ENCODE measurements at regions not wholly inside any gene's neighbourhood (a gene's known extent, or its start where the extent isn't known, plus 50 kb on each side); places are given as distances from the start of the nearest gene placed in this dataset.

DNA sequence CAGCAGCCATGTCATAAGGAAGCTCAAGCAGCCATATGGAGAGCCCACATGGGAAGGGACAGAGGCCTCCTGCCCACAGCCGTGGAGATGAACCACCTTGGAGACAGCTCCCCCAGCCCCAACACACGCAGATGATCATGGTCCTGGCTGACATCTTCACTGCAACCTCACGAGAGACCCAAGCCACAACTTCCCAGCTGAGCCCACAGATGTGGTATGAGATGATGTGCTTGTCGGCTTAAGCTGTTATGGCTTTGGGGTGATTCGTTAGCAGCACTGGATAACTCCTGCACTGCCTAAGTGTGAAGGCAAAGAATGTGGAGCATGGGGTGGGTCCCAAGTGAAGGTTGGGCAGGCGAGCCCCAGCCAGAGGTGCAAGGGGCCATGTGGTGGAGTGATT is 163.4 kb downstream of the ERCC6L2 start:
- H3K9me3 ChIP-seq (ENCODE audit: insufficient read depth, low read depth, low read length): peaks cover 7% of the 10 kb centered on the region; the same call in 1 of the 2 replicates
- no peaks in the 10 kb centered on the region for H3F3A ChIP-seq (ENCODE audit: low read depth)
- H2AFZ ChIP-seq (ENCODE audit: low read length): no peak overlapping the region
- H3K79me2 ChIP-seq (ENCODE audit: insufficient read depth, low read length): no peaks in the 10 kb centered on the region
- no peak overlapping the region for H3K9ac ChIP-seq (ENCODE audit: low read depth, low read length, poor library complexity, severe bottlenecking)
- no peak overlapping the region for H3K4me2 ChIP-seq (ENCODE audit: low read depth, low read length, poor library complexity, severe bottlenecking)
- no peaks in the 10 kb centered on the region for H3K9me2 ChIP-seq (replicated peaks; ENCODE audit: low read depth, low read length)
- no peaks in the 10 kb centered on the region for H3K36me3 ChIP-seq (ENCODE audit: insufficient read depth, low read length)
- H3K27me3 ChIP-seq (ENCODE audit: insufficient read depth, low read length, poor library complexity, severe bottlenecking): no peaks in the 10 kb centered on the region
- TF ChIP-seq EZH2phosphoT487 (IDR thresholded peaks at IDR 0.05; ENCODE audit: borderline replicate concordance): no peak
- TF ChIP-seq, protein P1, sequence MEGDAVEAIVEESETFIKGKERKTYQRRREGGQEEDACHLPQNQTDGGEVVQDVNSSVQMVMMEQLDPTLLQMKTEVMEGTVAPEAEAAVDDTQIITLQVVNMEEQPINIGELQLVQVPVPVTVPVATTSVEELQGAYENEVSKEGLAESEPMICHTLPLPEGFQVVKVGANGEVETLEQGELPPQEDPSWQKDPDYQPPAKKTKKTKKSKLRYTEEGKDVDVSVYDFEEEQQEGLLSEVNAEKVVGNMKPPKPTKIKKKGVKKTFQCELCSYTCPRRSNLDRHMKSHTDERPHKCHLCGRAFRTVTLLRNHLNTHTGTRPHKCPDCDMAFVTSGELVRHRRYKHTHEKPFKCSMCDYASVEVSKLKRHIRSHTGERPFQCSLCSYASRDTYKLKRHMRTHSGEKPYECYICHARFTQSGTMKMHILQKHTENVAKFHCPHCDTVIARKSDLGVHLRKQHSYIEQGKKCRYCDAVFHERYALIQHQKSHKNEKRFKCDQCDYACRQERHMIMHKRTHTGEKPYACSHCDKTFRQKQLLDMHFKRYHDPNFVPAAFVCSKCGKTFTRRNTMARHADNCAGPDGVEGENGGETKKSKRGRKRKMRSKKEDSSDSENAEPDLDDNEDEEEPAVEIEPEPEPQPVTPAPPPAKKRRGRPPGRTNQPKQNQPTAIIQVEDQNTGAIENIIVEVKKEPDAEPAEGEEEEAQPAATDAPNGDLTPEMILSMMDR (conservative IDR thresholded peaks at IDR 0.05; ENCODE audit: low read length): no peak
- H3K4me3 ChIP-seq (ENCODE audit: low read length, poor library complexity, severe bottlenecking): no peak overlapping the region
- H4K20me1 ChIP-seq (ENCODE audit: insufficient read depth, low read length, poor library complexity, severe bottlenecking): no peaks in the 10 kb centered on the region
- H3K4me1 ChIP-seq (ENCODE audit: insufficient read depth, low read length, poor library complexity, severe bottlenecking): no peaks in the 10 kb centered on the region

DNA sequence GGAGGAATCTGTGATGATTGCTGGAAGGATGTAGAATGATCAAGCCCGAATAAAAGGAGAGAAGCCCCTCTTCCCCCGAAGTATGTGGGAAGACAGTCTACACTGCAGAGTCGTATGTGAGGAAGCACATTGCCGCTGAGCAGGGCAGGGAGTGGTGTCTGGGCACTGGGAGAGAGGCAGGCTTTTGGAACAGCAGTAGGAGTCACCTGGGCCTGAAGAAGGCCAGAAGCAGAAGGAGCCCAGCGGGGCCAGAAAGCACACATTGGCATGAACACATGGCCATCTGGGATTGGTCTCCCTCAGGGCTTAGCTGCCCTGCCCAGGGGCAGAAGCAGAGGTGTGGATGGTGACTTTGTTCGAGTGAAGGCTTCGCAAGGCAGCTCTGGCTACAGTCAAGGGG is 162.8 kb downstream of the ERCC6L2 start:
- no peaks in the 10 kb centered on the region for H3K4me1 ChIP-seq (ENCODE audit: insufficient read depth, low read length, poor library complexity, severe bottlenecking)
- peaks cover 7% of the 10 kb centered on the region; the same call in 1 of the 2 replicates for H3K9me3 ChIP-seq (ENCODE audit: insufficient read depth, low read depth, low read length)
- no peaks in the 10 kb centered on the region for H3F3A ChIP-seq (ENCODE audit: low read depth)
- H3K79me2 ChIP-seq (ENCODE audit: insufficient read depth, low read length): no peaks in the 10 kb centered on the region
- no peaks in the 10 kb centered on the region for H3K36me3 ChIP-seq (ENCODE audit: insufficient read depth, low read length)
- no peak overlapping the region for H3K9ac ChIP-seq (ENCODE audit: low read depth, low read length, poor library complexity, severe bottlenecking)
- H4K20me1 ChIP-seq (ENCODE audit: insufficient read depth, low read length, poor library complexity, severe bottlenecking): no peaks in the 10 kb centered on the region
- no peaks in the 10 kb centered on the region for H3K9me2 ChIP-seq (replicated peaks; ENCODE audit: low read depth, low read length)
- TF ChIP-seq, protein P1 (conservative IDR thresholded peaks at IDR 0.05; ENCODE audit: low read length): no peak
- TF ChIP-seq EZH2phosphoT487 (IDR thresholded peaks at IDR 0.05; ENCODE audit: borderline replicate concordance): no peak
- no peak overlapping the region for H3K4me2 ChIP-seq (ENCODE audit: low read depth, low read length, poor library complexity, severe bottlenecking)
- H2AFZ ChIP-seq (ENCODE audit: low read length): no peak overlapping the region
- no peak overlapping the region for H3K4me3 ChIP-seq (ENCODE audit: low read length, poor library complexity, severe bottlenecking)
- no peaks in the 10 kb centered on the region for H3K27me3 ChIP-seq (ENCODE audit: insufficient read depth, low read length, poor library complexity, severe bottlenecking)

DNA sequence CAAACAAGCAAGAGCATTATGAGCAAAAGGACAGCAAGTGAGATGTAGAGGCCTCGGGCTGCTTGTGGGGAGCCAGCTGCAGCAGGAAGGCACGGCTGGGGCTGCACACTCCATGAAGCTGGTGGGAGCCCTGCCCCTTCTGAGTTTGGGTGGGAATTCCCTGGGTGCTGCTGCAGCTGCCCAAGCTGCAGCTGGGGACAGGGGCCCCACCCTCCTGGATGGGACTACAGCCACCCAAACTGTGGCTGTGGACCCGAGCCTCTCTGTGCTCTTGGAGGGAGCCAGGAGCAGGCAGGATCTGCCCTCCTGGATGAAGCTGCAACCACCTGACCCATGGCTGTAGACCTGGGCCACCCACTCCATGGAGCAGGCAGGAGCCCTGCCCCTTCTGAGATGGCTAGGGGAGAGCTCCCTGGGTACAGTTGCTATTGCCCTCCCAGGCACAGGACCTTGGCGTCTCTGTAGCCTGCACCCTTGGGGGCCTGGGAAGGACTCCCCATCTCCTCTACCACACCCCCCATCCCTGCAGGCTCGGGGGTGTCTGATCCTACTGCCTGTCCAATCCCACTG is 159.1 kb downstream of the ERCC6L2 start:
- Histone ChIP-seq H3K36me3 (ENCODE audit: insufficient read depth, low read length) (no peaks in the 10 kb centered on the region), H3K9me3 (ENCODE audit: insufficient read depth, low read depth, low read length) (peaks cover 7% of the 10 kb centered on the region; the same call in 1 of the 2 replicates), H4K20me1 (ENCODE audit: insufficient read depth, low read length, poor library complexity, severe bottlenecking) (no peaks in the 10 kb centered on the region), H3K4me2 (ENCODE audit: low read depth, low read length, poor library complexity, severe bottlenecking) (no peak overlapping the region), H3K4me1 (ENCODE audit: insufficient read depth, low read length, poor library complexity, severe bottlenecking) (no peaks in the 10 kb centered on the region), H3F3A (ENCODE audit: low read depth) (no peaks in the 10 kb centered on the region), H3K79me2 (ENCODE audit: insufficient read depth, low read length) (no peaks in the 10 kb centered on the region), H3K4me3 (ENCODE audit: low read length, poor library complexity, severe bottlenecking) (no peak overlapping the region), H3K9me2 (replicated peaks; ENCODE audit: low read depth, low read length) (no peaks in the 10 kb centered on the region), H3K9ac (ENCODE audit: low read depth, low read length, poor library complexity, severe bottlenecking) (no peak overlapping the region), H2AFZ (ENCODE audit: low read length) (no peak overlapping the region), H3K27me3 (ENCODE audit: insufficient read depth, low read length, poor library complexity, severe bottlenecking) (no peaks in the 10 kb centered on the region)
- TF ChIP-seq EZH2phosphoT487 (IDR thresholded peaks at IDR 0.05; ENCODE audit: borderline replicate concordance): no peak

DNA sequence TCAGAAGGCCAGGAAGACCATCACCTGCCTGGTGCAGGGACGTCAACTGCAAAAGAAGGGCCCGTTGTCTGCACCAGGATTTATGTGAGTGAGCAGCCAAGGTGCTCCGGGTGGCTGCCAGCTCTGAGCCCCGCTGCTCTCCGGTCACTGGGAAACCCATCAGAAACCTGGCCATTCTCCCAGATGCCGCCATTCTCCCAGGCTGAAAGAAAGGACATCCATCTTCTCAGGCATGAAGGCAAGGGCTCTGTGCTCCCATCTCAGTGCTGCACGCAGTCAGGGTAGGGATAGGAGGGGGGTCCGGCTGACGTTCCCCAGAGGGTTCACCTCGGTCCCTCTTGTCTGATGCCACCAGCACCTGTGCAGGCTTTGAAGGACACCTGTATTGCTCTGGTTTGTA is 158.4 kb downstream of the ERCC6L2 start:
- H4K20me1 ChIP-seq (ENCODE audit: insufficient read depth, low read length, poor library complexity, severe bottlenecking): no peaks in the 10 kb centered on the region
- H3K9me3 ChIP-seq (ENCODE audit: insufficient read depth, low read depth, low read length): peaks cover 7% of the 10 kb centered on the region; the same call in 1 of the 2 replicates
- no peaks in the 10 kb centered on the region for H3K9me2 ChIP-seq (replicated peaks; ENCODE audit: low read depth, low read length)
- no peaks in the 10 kb centered on the region for H3F3A ChIP-seq (ENCODE audit: low read depth)
- no peak overlapping the region for H3K4me2 ChIP-seq (ENCODE audit: low read depth, low read length, poor library complexity, severe bottlenecking)
- H3K4me3 ChIP-seq (ENCODE audit: low read length, poor library complexity, severe bottlenecking): no peak overlapping the region
- no peaks in the 10 kb centered on the region for H3K36me3 ChIP-seq (ENCODE audit: insufficient read depth, low read length)
- H3K9ac ChIP-seq (ENCODE audit: low read depth, low read length, poor library complexity, severe bottlenecking): no peak overlapping the region
- TF ChIP-seq, protein P1 (conservative IDR thresholded peaks at IDR 0.05; ENCODE audit: low read length): no peak
- no peak for TF ChIP-seq EZH2phosphoT487 (IDR thresholded peaks at IDR 0.05; ENCODE audit: borderline replicate concordance)
- H2AFZ ChIP-seq (ENCODE audit: low read length): no peak overlapping the region
- no peaks in the 10 kb centered on the region for H3K27me3 ChIP-seq (ENCODE audit: insufficient read depth, low read length, poor library complexity, severe bottlenecking)
- no peaks in the 10 kb centered on the region for H3K4me1 ChIP-seq (ENCODE audit: insufficient read depth, low read length, poor library complexity, severe bottlenecking)
- no peaks in the 10 kb centered on the region for H3K79me2 ChIP-seq (ENCODE audit: insufficient read depth, low read length)

Measured in Loucy (cell line).